GM18909 (cell line): ENCODE measurements at regions not wholly inside any gene's neighbourhood (a gene's known extent, or its start where the extent isn't known, plus 50 kb on each side); places are given as distances from the start of the nearest gene placed in this dataset.
"Not testable (repeated sequence)": the region's sequence is repeated elsewhere in the genome, so short reads cannot be mapped to it uniquely, and the experiment has no call there.

Experiments used
- ATAC-seq: cut with Tn5 transposase; IDR thresholded peaks from one replicate; pipeline ENCODE4 v1.9.1; 2021; ENCODE audit warnings: mild to moderate bottlenecking; ENCODE audit not compliant: unreplicated experiment, poor library complexity

- no peak for ATAC-seq
Measured at GRCh38 chr5:154565123-154565522, 87.1 kb upstream of the HAND1 start.

- ATAC-seq: no peak
Measured at GRCh38 chr5:154562244-154562880, 84.3 kb upstream of the HAND1 start.

DNA sequence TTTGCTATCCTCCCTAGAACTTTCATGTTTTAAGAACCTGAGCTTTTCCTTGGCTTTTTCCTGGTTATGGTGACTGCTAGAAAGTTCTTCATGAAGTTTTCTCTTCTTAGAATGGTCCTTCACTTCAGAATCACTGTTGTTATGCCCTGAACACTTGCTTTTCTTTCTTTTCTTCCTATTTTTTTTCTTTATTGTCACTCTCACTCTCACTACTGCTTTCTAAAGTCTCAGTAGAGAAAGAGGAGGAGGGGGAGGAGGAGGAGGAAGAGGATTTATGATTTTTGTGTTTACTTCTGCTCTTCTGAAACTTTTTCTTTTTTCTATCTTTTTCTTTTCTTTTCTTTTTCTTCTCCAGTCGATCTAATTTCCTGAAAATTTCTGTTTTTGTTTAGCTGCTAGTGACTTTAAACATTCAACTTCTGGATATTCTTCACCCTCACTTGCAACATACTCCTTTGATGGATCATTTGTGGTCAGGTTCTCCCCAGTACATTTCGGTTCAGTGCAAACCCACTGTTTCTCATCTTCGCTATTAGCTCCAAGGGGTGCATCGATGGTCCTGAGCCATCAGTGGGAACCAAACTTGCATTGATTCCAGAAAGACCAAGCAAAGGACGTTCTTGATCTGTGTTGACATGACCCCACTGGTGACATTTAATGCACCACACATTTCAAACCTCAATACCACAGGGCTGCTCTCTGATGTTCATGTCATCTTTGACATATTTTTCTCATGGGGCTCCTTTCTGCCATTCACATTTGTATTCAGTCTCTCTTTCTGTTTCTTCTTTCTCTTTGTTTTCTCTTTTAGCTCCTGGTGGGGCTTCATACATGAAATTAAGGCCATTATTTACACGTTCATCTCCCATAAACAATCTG is 81.6 kb upstream of the HAND1 start:
- ATAC-seq: no peak

- no peak for ATAC-seq
Measured at GRCh38 chr5:154557548-154557947, 79.5 kb upstream of the HAND1 start.

DNA sequence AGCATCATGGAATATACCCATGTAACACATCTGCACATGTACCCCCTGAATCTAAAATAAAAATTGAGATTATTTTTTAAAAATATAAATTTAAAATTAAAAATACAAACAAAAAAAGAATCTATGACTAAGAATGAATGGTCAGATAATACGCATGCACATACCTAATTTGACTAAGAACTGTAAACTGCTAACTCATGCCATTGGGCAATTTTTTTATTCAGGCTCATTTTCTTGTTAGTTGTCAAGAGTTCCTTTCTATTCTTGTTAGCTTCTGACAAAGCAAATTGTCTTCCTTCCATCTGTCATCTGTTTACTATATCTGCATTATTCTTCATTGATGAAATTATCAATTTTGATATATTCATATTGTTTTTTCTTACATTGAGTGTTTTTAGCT is 69.5 kb upstream of the HAND1 start:
- no peak for ATAC-seq

DNA sequence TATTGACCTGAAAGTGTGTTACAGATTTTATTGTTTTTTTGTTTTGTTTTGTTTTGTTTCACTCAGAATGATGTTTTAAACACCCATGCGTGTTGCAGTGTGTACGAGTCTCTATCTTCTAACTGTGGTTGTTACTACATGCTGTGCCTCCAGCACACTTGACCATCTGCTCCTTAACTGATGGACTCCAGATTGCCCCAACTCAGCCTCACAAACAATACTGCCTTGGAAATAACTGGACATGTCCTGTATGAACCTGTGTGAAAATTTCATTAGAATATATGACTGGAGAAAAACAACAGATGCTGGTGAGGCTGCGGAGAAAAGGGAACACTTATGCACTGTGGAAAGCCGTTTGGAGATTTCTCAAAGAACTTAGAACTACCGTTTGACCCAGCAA is 68.7 kb upstream of the HAND1 start:
- no peak for ATAC-seq

- ATAC-seq: no peak
Measured at GRCh38 chr5:154544646-154545045, 66.6 kb upstream of the HAND1 start.

DNA sequence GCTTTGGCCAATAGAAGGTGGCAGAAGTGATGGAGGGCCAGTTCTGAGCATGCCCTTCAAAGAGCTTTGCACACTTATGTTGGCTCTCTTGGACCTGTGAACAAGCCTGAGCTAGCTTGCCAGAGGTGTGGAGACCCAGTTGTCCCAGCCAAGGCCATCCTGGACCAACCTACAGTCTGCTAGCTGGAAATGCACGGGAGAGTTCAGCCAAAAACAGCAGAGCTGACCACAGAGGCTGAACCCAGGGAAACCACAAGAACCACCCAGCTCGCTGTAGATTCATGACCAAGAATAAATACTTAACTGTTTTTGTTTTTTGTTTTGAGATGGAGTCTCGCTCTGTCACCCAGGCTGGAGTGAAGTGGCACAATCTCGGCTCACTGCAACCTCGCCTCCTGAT is 65.4 kb upstream of the HAND1 start:
- ATAC-seq: no peak

- ATAC-seq: no peak
Measured at GRCh38 chr5:154542581-154542980, 64.6 kb upstream of the HAND1 start.

- ATAC-seq: no peak
Measured at GRCh38 chr5:154542000-154542399, 64.0 kb upstream of the HAND1 start.

DNA sequence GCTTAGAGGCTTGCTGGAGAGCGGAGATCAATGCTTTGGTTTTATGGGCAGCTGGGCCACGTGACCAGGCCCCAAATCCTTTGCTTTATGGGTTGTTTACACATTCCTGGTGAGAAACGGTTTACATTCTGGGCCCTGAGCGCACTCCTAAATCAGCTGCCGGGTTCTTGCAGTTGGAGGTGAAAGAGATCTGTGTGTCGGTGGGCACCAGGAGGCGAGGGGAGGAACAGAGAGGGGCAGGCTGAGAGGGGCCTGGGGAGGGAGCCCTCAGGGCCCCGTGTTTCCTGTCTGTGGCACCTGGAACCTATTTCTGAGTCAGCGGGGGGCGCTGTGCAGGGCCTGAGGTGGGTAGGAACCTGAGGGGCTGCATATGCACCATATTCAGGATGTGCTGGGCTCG is 63.5 kb upstream of the HAND1 start:
- ATAC-seq: no peak

DNA sequence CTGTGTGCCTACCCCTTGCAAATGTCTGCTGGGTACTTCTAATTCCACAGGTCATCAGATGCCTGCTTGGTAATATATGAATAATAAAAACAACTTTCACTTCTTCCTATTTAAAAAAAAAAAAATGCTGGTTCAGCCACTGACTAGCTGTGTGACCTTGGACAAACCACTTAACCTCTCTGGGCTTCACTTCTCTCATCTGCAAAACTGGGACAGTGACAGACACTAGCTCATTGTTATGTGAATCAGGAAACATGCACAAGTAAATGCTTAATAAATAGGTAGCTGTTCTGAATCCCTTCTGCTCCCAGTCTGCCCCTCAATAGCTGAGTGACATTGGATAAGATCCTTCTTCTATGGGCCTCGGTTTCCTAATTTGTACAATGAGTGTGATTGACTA is 62.6 kb upstream of the HAND1 start:
- no peak for ATAC-seq

- ATAC-seq: no peak
Measured at GRCh38 chr5:154538492-154538891, 60.5 kb upstream of the HAND1 start.

DNA sequence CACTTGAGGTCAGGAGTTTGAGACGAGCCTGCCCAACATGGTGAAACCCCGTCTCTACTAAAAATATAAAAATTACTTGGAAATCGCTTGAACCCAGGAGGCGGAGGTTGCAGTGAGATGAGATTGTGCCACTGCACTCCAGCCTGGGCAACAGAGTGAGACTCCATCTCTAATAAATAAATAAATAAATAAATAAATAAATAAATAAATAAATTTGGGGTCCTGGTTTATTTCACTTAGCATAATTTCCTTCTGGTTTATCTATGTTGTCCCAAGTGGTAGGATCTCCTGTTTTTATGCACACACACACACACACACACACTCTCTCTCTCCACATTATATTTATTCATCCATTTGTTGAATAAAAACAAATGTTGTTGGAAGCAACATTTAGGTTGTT is 58.4 kb upstream of the HAND1 start:
- not testable (repeated sequence) for ATAC-seq

DNA sequence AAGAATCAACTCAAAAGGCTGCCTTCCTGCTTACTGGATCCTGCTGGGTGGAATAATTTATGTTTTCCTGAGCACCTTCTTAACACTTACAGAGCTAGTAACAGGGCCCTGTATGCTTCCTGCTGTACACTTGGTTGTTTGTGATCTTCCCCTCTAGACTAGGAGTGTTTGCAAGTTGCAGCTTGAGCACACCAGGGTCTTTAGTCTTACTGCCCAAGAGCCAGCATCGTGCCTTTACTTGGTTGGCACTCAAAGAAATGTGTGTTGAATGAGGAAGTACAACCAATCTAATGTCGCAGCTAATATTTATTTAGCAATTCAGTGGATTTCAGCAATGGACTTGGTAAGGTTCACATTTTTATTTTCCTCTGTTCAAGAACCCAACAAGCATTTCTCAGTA is 57.5 kb upstream of the HAND1 start:
- no peak for ATAC-seq

- ATAC-seq: no peak
Measured at GRCh38 chr5:154534457-154535050, 56.5 kb upstream of the HAND1 start.

GRCh38 chr5:154529282-154529681 is 51.3 kb upstream of the HAND1 start:
- ATAC-seq: no peak

GRCh38 chr5:154528005-154528594 is 50.1 kb upstream of the HAND1 start:
- ATAC-seq: no peak
